GM23338 (cell line): ENCODE measurements at regions not wholly inside any gene's neighbourhood (a gene's known extent, or its start where the extent isn't known, plus 50 kb on each side); places are given as distances from the start of the nearest gene placed in this dataset.

Experiments used
- CTCF ChIP-seq, 2 experiments: fragments of 200-600 bp in 1 of 2; sonication (generic) in 1 of 2; conservative IDR thresholded peaks; 2 replicates each; pipeline versions ENCODE4 v1.5.1 to v1.6.1; 2016 to 2017; ENCODE audit warnings: antibody characterized with exemption in 2 of 2, low read depth in 2 of 2, mild to moderate bottlenecking in 2 of 2, moderate library complexity in 1 of 2
- TF ChIP-seq, protein P1 (sequence below): IDR thresholded peaks from one replicate; pipeline ENCODE4 v1.6.1; 2018; ENCODE audit warnings: antibody characterized with exemption; ENCODE audit not compliant: unreplicated experiment

DNA sequence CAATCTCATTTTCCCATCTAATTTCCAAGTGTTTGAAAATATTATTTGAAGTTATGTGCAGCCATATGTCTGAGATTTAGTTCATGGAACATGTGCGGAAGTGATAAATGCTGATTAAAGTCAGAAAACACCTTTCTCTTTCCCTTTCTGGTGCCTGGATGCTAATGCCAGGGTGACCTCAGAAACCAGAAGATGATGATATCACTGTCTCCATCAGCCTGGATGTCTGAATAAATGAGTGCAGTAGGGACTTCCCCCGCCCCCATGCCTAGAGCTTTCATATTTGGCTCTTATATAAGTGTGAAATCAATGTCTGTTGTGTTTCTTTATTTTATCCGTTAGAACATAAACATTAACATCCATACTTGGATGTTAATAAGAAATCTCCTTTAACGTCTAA is 261.9 kb upstream of the LRIG3 start:
- TF ChIP-seq CTCF (conservative IDR thresholded peaks at IDR 0.05; ENCODE audit: low read depth in 2 of 2), result no peak
- TF ChIP-seq, protein P1, sequence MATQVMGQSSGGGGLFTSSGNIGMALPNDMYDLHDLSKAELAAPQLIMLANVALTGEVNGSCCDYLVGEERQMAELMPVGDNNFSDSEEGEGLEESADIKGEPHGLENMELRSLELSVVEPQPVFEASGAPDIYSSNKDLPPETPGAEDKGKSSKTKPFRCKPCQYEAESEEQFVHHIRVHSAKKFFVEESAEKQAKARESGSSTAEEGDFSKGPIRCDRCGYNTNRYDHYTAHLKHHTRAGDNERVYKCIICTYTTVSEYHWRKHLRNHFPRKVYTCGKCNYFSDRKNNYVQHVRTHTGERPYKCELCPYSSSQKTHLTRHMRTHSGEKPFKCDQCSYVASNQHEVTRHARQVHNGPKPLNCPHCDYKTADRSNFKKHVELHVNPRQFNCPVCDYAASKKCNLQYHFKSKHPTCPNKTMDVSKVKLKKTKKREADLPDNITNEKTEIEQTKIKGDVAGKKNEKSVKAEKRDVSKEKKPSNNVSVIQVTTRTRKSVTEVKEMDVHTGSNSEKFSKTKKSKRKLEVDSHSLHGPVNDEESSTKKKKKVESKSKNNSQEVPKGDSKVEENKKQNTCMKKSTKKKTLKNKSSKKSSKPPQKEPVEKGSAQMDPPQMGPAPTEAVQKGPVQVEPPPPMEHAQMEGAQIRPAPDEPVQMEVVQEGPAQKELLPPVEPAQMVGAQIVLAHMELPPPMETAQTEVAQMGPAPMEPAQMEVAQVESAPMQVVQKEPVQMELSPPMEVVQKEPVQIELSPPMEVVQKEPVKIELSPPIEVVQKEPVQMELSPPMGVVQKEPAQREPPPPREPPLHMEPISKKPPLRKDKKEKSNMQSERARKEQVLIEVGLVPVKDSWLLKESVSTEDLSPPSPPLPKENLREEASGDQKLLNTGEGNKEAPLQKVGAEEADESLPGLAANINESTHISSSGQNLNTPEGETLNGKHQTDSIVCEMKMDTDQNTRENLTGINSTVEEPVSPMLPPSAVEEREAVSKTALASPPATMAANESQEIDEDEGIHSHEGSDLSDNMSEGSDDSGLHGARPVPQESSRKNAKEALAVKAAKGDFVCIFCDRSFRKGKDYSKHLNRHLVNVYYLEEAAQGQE, result no peak
